ENCODE measurements at regions not wholly inside any gene's neighbourhood (a gene's known extent, or its start where the extent isn't known, plus 50 kb on each side); places are given as distances from the start of the nearest gene placed in this dataset.
"Not testable (repeated sequence)": the region's sequence is repeated elsewhere in the genome, so short reads cannot be mapped to it uniquely, and the experiment has no call there.

GRCh38 chr6:4447639-4448330, 312.4 kb upstream of the ECI2 start:
- no peak for DNase-seq

- no peak for DNase-seq
Observed at GRCh38 chr6:4446982-4447381, 311.6 kb upstream of the ECI2 start.

- DNase-seq = no peak
Observed at GRCh38 chr6:4441981-4442434, 306.6 kb upstream of the ECI2 start.

GRCh38 chr6:4439159-4439558, 303.8 kb upstream of the ECI2 start:
- DNase-seq = no peak

- no peak for DNase-seq
Observed at GRCh38 chr6:4437342-4437741, 302.0 kb upstream of the ECI2 start.

GRCh38 chr6:4435981-4436445, 300.6 kb upstream of the ECI2 start:
- no peak for DNase-seq

GRCh38 chr6:4434655-4435054, 299.3 kb upstream of the ECI2 start:
- DNase-seq = no peak

- DNase-seq = no peak
Observed at GRCh38 chr6:4433199-4433598, 297.8 kb upstream of the ECI2 start.

GRCh38 chr6:4426968-4427367, 291.6 kb upstream of the ECI2 start:
- DNase-seq = no peak

- DNase-seq = no peak
Observed at GRCh38 chr6:4421837-4422236, 286.5 kb upstream of the ECI2 start.

- DNase-seq = no peak
Observed at GRCh38 chr6:4420160-4420865, 284.9 kb upstream of the ECI2 start.

- DNase-seq = no peak
Observed at GRCh38 chr6:4415549-4415948, 280.2 kb upstream of the ECI2 start.

- DNase-seq = not testable (repeated sequence)
Observed at GRCh38 chr6:4414078-4414477, 278.7 kb upstream of the ECI2 start.

- no peak for DNase-seq
Observed at GRCh38 chr6:4413073-4413472, 277.7 kb upstream of the ECI2 start.

GRCh38 chr6:4412488-4412887, 277.1 kb upstream of the ECI2 start:
- no peak for DNase-seq

- DNase-seq = no peak
Observed at GRCh38 chr6:4412077-4412476, 276.7 kb upstream of the ECI2 start.

GRCh38 chr6:4407710-4408109, 272.3 kb upstream of the ECI2 start:
- DNase-seq = not testable (repeated sequence)

GRCh38 chr6:4405621-4406212, 270.3 kb upstream of the ECI2 start:
- no peak for DNase-seq

- DNase-seq = no peak
Observed at GRCh38 chr6:4404415-4404814, 269.0 kb upstream of the ECI2 start.

- no peak for DNase-seq
Observed at GRCh38 chr6:4403828-4404227, 268.5 kb upstream of the ECI2 start.

- DNase-seq = no peak
Observed at GRCh38 chr6:4403023-4403752, 267.8 kb upstream of the ECI2 start.

- DNase-seq = peak; percentile 66
Observed at GRCh38 chr6:4402477-4402976, 267.2 kb upstream of the ECI2 start.
